ENCODE measurements at regions not wholly inside any gene's neighbourhood (a gene's known extent, or its start where the extent isn't known, plus 50 kb on each side); places are given as distances from the start of the nearest gene placed in this dataset.

DNA sequence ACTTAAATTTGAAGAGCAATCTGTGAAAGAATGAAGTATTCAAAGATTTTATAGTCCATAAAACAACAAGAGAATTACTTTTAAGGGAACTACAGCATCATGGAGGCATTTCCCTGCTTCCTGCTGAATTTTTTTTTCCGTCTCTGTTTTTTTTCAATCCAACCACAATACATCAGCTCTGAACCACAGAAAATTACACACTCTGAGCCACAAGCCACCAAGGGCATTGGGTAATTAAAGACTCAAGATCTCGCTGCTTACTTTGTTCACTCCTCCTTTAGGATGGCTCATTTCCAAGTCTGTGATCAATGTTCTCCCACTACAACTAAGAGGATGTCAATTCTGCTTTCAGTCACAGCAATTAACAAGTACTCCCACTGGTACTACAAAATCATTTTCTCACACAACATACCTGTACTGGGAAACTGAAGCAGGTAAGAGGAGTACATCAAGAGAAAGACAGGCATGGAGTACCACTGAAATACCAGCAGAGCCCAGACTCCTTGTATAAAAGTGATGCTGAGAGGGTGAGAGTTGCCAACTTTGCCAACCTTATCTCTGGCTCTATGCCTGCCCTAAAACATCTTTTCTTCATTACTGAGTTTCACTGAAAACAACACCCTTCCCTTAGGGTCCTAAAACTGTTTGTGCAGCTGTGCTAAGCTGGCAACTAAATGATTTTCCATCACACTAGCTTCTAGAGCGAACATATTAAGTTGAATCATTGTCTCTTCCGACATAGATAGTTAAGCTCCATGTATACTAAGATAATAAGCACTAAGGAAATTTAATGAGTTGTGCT is 105.8 kb upstream of the MAGEB18 start:
- Histone ChIP-seq H3K27ac (ENCODE audit: low read depth, low read length, poor library complexity, severe bottlenecking) (no peak overlapping the region), H3K4me3 (ENCODE audit: low read depth, low read length, poor library complexity, severe bottlenecking) (no peak overlapping the region), H3K79me2 (ENCODE audit: insufficient read depth, low read depth, low read length) (no peaks in the 10 kb centered on the region), H3K4me1 (ENCODE audit: insufficient read depth, low read length, poor library complexity, severe bottlenecking) (no peaks in the 10 kb centered on the region), H3K4me2 (ENCODE audit: low read length) (no peak overlapping the region), H3K36me3 (ENCODE audit: insufficient read depth, low read length) (no peaks in the 10 kb centered on the region), H2AFZ (ENCODE audit: low read length) (no peak overlapping the region), H4K20me1 (ENCODE audit: insufficient read depth, low read length) (no peaks in the 10 kb centered on the region), H3K9me2 (ENCODE audit: insufficient read depth, low read length) (no peaks in the 10 kb centered on the region), H3K9me3 (ENCODE audit: low read length) (no peaks in the 10 kb centered on the region)
- intact Hi-C loops (cut with micrococcal nuclease; ENCODE audit: unreplicated experiment): no loop called here
- TF ChIP-seq, protein P1, sequence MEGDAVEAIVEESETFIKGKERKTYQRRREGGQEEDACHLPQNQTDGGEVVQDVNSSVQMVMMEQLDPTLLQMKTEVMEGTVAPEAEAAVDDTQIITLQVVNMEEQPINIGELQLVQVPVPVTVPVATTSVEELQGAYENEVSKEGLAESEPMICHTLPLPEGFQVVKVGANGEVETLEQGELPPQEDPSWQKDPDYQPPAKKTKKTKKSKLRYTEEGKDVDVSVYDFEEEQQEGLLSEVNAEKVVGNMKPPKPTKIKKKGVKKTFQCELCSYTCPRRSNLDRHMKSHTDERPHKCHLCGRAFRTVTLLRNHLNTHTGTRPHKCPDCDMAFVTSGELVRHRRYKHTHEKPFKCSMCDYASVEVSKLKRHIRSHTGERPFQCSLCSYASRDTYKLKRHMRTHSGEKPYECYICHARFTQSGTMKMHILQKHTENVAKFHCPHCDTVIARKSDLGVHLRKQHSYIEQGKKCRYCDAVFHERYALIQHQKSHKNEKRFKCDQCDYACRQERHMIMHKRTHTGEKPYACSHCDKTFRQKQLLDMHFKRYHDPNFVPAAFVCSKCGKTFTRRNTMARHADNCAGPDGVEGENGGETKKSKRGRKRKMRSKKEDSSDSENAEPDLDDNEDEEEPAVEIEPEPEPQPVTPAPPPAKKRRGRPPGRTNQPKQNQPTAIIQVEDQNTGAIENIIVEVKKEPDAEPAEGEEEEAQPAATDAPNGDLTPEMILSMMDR (conservative IDR thresholded peaks at IDR 0.05; ENCODE audit: low read length): no peak
- TF ChIP-seq EZH2phosphoT487 (IDR thresholded peaks at IDR 0.05; ENCODE audit: borderline replicate concordance, low read depth, low read length): no peak
- ChIA-PET POLR2A (no interaction called here), CTCF (ENCODE audit: unreplicated experiment) (no interaction called here)
- DNase-seq (ENCODE audit: low spot score): no peak
- BruUV-seq (replicated peaks): no TSS peak

DNA sequence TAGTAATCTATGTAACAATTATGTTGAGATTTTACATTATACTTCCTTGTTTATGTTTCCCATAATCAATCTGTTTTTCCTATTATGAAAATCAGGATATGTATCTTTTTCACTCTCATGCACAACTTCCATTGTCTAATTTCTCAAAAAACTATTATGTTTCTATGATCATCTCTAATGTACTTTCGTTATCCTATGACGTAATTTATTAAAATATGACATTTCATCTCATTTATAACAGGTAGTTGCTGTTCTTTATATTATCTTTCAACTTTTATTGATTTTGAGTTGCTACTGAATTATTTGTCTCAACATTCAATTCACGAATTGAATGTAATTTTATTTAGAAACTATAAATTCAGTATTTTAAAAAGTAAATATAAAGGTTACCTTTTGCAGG is 100.8 kb upstream of the MAGEB18 start:
- no TSS peak for BruUV-seq (replicated peaks)
- H2AFZ ChIP-seq (ENCODE audit: low read length): no peak overlapping the region
- TF ChIP-seq, protein P1 (conservative IDR thresholded peaks at IDR 0.05; ENCODE audit: low read length): no peak
- TF ChIP-seq EZH2phosphoT487 (IDR thresholded peaks at IDR 0.05; ENCODE audit: borderline replicate concordance, low read depth, low read length): no peak
- H3K4me3 ChIP-seq (ENCODE audit: low read depth, low read length, poor library complexity, severe bottlenecking): no peak overlapping the region
- no peaks in the 10 kb centered on the region for H3K79me2 ChIP-seq (ENCODE audit: insufficient read depth, low read depth, low read length)
- intact Hi-C loops (cut with micrococcal nuclease; ENCODE audit: unreplicated experiment): no loop called here
- H3K4me2 ChIP-seq (ENCODE audit: low read length): no peak overlapping the region
- H3K27ac ChIP-seq (ENCODE audit: low read depth, low read length, poor library complexity, severe bottlenecking): no peak overlapping the region
- POLR2A ChIA-PET: no interaction called here
- CTCF ChIA-PET (ENCODE audit: unreplicated experiment): no interaction called here
- no peaks in the 10 kb centered on the region for H4K20me1 ChIP-seq (ENCODE audit: insufficient read depth, low read length)
- H3K4me1 ChIP-seq (ENCODE audit: insufficient read depth, low read length, poor library complexity, severe bottlenecking): no peaks in the 10 kb centered on the region
- no peak for DNase-seq (ENCODE audit: low spot score)
- no peaks in the 10 kb centered on the region for H3K36me3 ChIP-seq (ENCODE audit: insufficient read depth, low read length)
- no peaks in the 10 kb centered on the region for H3K9me3 ChIP-seq (ENCODE audit: low read length)
- H3K9me2 ChIP-seq (ENCODE audit: insufficient read depth, low read length): no peaks in the 10 kb centered on the region

DNA sequence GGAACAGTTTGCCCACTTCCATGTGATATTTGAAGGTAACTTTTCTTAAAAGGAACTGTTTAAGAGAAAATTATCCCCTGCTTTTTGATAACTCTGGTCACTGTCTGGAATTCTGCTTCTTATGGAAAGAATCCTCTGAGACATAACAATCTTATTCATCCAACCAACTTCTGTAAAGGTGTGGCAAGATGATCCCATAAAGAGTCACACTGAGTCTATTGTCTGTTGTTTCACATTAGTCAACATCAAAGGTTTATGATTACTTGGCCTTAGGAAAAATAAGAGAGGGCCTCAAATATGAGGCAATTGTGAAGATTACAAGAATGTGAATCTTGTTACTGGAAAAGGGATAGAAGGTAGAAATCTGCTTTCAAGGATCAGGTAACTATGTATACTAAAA is 88.0 kb upstream of the MAGEB18 start:
- DNase-seq (ENCODE audit: low spot score): no peak
- no peaks in the 10 kb centered on the region for H4K20me1 ChIP-seq (ENCODE audit: insufficient read depth, low read length)
- no TSS peak for BruUV-seq (replicated peaks)
- H3K4me1 ChIP-seq (ENCODE audit: insufficient read depth, low read length, poor library complexity, severe bottlenecking): no peaks in the 10 kb centered on the region
- H3K4me3 ChIP-seq (ENCODE audit: low read depth, low read length, poor library complexity, severe bottlenecking): no peak overlapping the region
- POLR2A ChIA-PET: no interaction called here
- intact Hi-C loops (cut with micrococcal nuclease; ENCODE audit: unreplicated experiment): no loop called here
- no peak overlapping the region for H2AFZ ChIP-seq (ENCODE audit: low read length)
- no peak for TF ChIP-seq EZH2phosphoT487 (IDR thresholded peaks at IDR 0.05; ENCODE audit: borderline replicate concordance, low read depth, low read length)
- TF ChIP-seq, protein P1 (conservative IDR thresholded peaks at IDR 0.05; ENCODE audit: low read length): no peak
- H3K27ac ChIP-seq (ENCODE audit: low read depth, low read length, poor library complexity, severe bottlenecking): no peak overlapping the region
- CTCF ChIA-PET (ENCODE audit: unreplicated experiment): no interaction called here
- no peak overlapping the region for H3K4me2 ChIP-seq (ENCODE audit: low read length)
- no peaks in the 10 kb centered on the region for H3K9me2 ChIP-seq (ENCODE audit: insufficient read depth, low read length)
- no peaks in the 10 kb centered on the region for H3K79me2 ChIP-seq (ENCODE audit: insufficient read depth, low read depth, low read length)
- no peaks in the 10 kb centered on the region for H3K36me3 ChIP-seq (ENCODE audit: insufficient read depth, low read length)
- no peaks in the 10 kb centered on the region for H3K9me3 ChIP-seq (ENCODE audit: low read length)
